ENCODE measurements at regions not wholly inside any gene's neighbourhood (a gene's known extent, or its start where the extent isn't known, plus 50 kb on each side); places are given as distances from the start of the nearest gene placed in this dataset.
A peak's percentile ranks its signal among the peaks of the same experiment; 100 is the strongest.

DNA sequence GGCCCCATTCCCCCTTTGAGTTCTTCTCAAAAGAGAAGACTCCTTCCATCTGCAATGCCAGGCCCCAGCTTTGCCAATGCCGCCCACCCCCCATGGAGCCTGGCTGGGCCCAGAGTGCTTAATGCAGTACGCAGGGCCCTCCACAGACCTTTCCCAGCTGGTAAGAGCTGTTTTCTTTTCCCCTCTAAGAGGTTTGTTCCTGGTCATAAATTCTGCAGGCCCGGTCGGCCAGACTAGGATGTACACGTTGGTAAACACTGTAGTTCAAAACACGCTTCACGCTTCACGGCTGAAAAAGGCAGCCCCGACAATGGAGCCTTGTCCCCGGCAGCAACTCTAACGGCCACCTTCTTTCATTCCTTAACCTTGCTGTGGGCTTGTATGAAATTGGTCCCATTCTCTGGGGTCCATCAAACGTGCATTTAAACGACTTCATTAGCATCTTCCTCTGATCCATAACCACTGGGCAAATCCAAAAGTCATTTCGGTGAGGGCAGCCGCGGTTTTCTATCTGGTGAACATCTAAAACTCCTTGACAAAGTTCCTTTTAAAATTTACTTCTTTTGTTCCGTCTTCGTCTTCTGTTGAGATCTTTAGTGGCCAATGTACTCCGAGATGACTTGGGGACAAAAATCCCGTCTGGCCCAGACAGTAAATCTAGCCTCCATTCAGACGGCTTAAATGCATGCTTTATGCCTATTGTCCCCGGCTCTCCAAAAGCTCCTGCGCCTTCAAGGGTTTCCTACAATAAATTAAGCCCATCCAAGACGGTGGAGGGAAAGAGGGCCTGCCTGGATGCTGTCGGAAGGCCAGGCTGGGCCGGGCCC lies 60.0 kb upstream of the MYEOV start:
- H3K27me3 ChIP-seq (ENCODE audit: control insufficient read depth, insufficient read depth, low read length): no peaks in the 10 kb centered on the region
- ATAC-seq (ENCODE audit: low read depth in 2 of 2) (no peak), DNase-seq (no peak)
- no peak overlapping the region for H3K4me3 Mint-ChIP-seq
- no peaks in the 10 kb centered on the region for H3K4me1 ChIP-seq (ENCODE audit: control insufficient read depth, insufficient read depth, low read length, poor library complexity, severe bottlenecking)
- no peak overlapping the region for H3K4me3 ChIP-seq (ENCODE audit: low read depth, low read length)
- H3K27me3 Mint-ChIP-seq: peaks cover 16% of the 10 kb centered on the region
- no peak overlapping the region for H3K27ac ChIP-seq (ENCODE audit: insufficient read depth, low read length, poor library complexity, severe bottlenecking)
- no peaks in the 10 kb centered on the region for H3K9me3 ChIP-seq (ENCODE audit: control insufficient read depth in 2 of 2, low read length in 2 of 2)
- no peaks in the 10 kb centered on the region for H3K4me1 Mint-ChIP-seq
- no peaks in the 10 kb centered on the region for H3K9me3 Mint-ChIP-seq
- H3K36me3 Mint-ChIP-seq: no peaks in the 10 kb centered on the region
- H3K36me3 ChIP-seq (ENCODE audit: control insufficient read depth, insufficient read depth, low read length): no peaks in the 10 kb centered on the region
- peak overlapping the region in 1 of 3 donors; percentile 37 for H3K27ac Mint-ChIP-seq

DNA sequence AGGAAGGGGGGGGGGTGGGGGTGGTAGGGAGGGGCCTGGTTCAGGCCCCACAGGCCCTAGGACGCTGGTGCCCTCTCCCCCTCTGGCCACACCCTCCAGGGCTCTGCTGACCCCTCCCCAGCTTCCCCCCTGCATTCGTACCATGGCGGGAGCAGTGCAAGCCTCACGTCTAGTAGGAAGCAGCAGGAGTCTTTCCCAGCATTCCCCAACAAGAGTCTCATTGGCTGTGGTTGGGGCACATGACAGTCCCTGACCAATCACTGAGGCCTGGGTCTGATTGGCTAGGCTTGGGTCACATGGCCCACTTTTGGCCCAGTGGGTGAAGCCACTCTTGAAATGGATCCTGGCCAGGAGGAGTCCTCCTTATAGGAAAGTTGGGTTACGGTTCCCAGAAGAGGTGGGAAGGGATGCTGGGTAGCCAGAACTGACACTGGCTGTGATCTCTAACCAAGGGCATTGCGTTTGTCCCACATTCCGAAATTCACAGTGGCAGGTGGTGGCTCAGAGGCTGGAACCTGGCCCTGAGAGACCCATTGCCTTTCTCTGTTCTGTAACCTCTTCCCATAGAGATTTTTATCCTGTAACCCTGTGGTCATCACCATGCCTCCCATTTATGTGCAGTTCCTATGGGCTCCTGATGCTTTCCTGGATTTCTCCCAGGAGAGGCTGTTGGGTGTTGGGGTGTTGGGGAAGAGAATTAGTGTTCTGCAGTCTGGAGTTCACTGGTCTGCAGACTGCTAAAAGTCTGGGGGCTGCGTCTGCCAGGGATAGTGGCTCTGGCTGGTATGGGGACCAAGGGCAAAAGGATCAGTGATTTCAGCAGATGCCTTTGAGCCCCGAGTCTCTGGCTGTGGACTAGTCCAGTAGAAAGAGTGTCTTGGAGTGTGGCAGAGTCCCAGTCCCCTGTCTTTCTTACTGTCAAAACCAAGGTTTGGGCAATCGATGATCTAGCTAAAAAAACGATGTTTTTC lies 58.9 kb upstream of the MYEOV start:
- H3K36me3 Mint-ChIP-seq: no peaks in the 10 kb centered on the region
- no peak for DNase-seq
- Histone ChIP-seq H3K36me3 (ENCODE audit: control insufficient read depth, insufficient read depth, low read length) (no peaks in the 10 kb centered on the region), H3K27ac (ENCODE audit: insufficient read depth, low read length, poor library complexity, severe bottlenecking) (no peak overlapping the region), H3K4me3 (ENCODE audit: low read depth, low read length) (no peak overlapping the region), H3K4me1 (ENCODE audit: control insufficient read depth, insufficient read depth, low read length, poor library complexity, severe bottlenecking) (no peaks in the 10 kb centered on the region), H3K9me3 (ENCODE audit: control insufficient read depth in 2 of 2, low read length in 2 of 2) (no peaks in the 10 kb centered on the region), H3K27me3 (ENCODE audit: control insufficient read depth, insufficient read depth, low read length) (no peaks in the 10 kb centered on the region)
- peaks cover 19% of the 10 kb centered on the region for H3K27me3 Mint-ChIP-seq
- ATAC-seq (ENCODE audit: low read depth in 2 of 2): no peak
- H3K27ac Mint-ChIP-seq: no peak overlapping the region
- H3K4me3 Mint-ChIP-seq: no peak overlapping the region
- no peaks in the 10 kb centered on the region for H3K9me3 Mint-ChIP-seq
- no peaks in the 10 kb centered on the region for H3K4me1 Mint-ChIP-seq

DNA sequence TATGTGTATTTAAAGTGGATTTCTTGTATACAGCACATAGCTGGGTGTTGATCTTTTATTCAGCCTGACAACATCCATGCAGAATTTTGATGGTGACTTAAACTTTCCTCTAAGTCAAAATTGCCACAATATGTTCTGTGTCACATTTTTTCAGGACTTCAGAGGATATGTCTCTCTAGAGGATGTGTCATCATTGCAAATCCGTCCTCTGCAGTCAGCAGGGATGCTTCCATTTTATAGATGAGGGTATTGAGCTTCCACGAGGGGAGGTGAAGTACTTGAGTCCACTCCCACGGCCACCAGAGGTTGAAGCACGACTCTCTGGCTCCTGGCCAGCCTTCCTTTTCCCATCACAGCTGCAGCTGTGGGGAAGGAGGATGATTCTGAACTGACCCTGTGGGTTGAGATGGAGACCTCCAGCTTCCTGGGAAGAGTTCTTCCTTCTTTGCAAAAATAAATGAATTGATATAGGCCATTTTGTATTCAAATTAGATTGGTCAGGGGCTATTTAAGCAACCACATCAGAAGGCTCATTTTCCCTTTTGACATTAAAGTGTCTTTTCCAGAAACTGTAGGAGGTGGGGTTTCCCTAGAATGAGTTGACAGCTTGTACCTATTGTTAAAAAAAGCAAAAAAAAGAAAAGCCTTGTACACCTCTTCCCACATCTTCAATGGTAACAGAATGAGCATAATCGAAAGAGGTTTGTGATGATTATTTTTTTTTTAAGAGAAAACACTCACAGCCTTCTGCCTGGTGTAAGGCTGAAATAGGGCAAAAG lies 55.2 kb upstream of the MYEOV start:
- no peak for ATAC-seq (ENCODE audit: low read depth in 2 of 2)
- H3K9me3 Mint-ChIP-seq: peaks cover 0 to 1% (median 0%) of the 10 kb centered on the region in 7 donors
- no peak overlapping the region for H3K27ac Mint-ChIP-seq

DNA sequence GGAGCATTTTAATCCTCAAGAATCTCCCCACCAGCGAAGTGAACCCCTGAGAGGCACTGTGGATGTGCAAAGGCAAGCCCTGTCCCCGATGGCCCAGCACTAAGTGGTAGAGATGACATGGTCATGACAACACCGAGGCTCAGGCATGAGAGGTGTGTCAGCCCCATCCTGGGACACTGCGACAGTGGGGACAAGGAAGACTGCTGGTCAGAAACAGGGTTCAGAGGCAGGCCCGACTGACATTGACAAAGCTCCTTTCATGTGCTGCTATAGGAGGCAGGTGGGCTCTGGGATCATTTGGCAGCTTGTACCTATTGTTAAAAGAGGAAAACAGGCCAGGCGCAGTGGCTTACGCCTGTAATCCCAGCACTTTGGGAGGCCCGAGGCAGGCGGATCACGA lies 54.3 kb upstream of the MYEOV start:
- no peak overlapping the region for H3K27ac ChIP-seq (ENCODE audit: insufficient read depth, low read length, poor library complexity, severe bottlenecking)
- no peaks in the 10 kb centered on the region for H3K9me3 ChIP-seq (ENCODE audit: control insufficient read depth in 2 of 2, low read length in 2 of 2)
- Mint-ChIP-seq H3K4me1 (peaks cover 0 to 17% (median 8%) of the 10 kb centered on the region in 4 donors), H3K27me3 (peaks cover 19% of the 10 kb centered on the region), H3K4me3 (no peak overlapping the region), H3K27ac (no peak overlapping the region), H3K9me3 (peaks cover 0 to 1% (median 0%) of the 10 kb centered on the region in 7 donors), H3K36me3 (no peaks in the 10 kb centered on the region)
- DNase-seq: no peak
- H3K27me3 ChIP-seq (ENCODE audit: control insufficient read depth, insufficient read depth, low read length): no peaks in the 10 kb centered on the region
- peaks cover 3% of the 10 kb centered on the region for H3K4me1 ChIP-seq (ENCODE audit: control insufficient read depth, insufficient read depth, low read length, poor library complexity, severe bottlenecking)
- no peak overlapping the region for H3K4me3 ChIP-seq (ENCODE audit: low read depth, low read length)
- no peak for ATAC-seq (ENCODE audit: low read depth in 2 of 2)
- H3K36me3 ChIP-seq (ENCODE audit: control insufficient read depth, insufficient read depth, low read length): no peaks in the 10 kb centered on the region

More for the DNA sequence above, 55.2 kb upstream of the MYEOV start:
- Histone ChIP-seq H3K27me3 (ENCODE audit: control insufficient read depth, insufficient read depth, low read length) (no peaks in the 10 kb centered on the region), H3K4me3 (ENCODE audit: low read depth, low read length) (no peak overlapping the region), H3K4me1 (ENCODE audit: control insufficient read depth, insufficient read depth, low read length, poor library complexity, severe bottlenecking) (peaks cover 3% of the 10 kb centered on the region), H3K9me3 (ENCODE audit: control insufficient read depth in 2 of 2, low read length in 2 of 2) (no peaks in the 10 kb centered on the region), H3K27ac (ENCODE audit: insufficient read depth, low read length, poor library complexity, severe bottlenecking) (no peak overlapping the region), H3K36me3 (ENCODE audit: control insufficient read depth, insufficient read depth, low read length) (no peaks in the 10 kb centered on the region)
- Mint-ChIP-seq H3K36me3 (no peaks in the 10 kb centered on the region), H3K4me3 (no peak overlapping the region), H3K27me3 (peaks cover 19% of the 10 kb centered on the region), H3K4me1 (peaks cover 0 to 17% (median 8%) of the 10 kb centered on the region in 4 donors)
- peak in 1 of 3 donors; percentile 4 for DNase-seq

DNA sequence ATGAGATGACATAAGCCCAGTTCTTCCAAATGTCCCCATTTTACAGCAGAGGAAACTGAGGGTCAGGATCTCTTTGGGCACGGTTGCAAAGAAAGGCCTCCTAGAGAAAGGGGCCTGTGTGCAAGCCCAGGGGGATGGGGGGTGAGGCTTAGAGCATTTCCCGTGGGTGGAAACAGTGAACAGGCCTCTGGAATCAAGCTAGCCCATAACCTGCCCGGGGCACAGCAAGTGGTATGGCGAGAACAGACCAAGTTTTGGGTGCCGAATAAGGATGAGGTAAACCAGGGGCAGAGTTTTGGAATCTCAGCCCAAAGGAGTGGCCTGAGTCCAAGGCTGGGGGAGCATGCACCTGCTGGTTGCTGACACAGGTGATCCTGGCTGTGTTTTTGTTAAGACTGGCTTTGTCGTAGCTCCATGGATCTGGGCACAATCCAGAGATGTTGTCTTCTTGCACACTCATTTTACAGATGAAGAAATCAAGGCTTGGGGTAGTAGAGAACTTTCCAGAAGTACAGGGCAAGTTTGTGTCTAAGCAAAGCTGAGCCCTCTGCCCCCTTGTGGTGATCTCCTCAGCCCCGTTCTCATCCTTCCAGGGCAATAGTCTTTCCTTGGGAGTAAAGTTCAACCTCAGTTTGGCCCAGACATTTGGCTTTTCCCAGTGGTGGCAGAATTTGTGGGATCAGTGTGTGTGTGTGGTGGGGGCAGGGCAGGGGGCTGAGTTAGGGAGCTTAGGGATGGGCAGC lies 53.5 kb upstream of the MYEOV start:
- H3K4me3 Mint-ChIP-seq: no peak overlapping the region

DNA sequence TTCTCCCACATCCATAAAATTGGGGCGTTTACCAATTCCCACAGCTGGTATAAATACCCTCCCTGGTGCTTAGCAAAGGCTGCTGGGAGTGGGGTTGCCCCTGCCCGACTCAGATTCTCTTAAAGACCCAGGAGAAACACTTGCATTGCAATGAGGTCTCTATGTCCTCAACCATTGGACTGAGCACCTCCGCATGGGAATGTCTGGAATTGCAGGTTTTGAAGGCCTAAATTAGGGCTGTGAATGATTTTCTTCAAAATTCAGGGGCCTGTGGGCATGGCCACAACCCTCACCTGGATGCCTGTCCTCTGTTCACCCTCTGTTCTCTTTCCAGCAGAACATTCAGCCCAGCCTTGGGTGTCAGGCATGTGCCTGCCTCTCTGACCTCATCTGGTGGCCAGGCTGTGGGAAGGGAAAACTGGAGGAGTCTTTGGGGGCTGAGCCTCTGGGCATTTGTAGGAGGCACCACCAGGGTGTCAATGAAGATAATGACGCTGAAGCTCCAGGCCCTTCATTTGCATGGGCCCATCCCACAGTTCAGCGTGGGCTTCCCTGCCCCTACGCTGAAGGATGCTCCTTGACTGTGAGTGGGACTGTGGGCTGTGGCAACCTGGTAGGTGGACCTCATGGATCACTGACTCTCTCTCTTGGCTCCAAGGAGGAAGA lies 52.7 kb upstream of the MYEOV start:
- peaks cover 0 to 19% (median 8%) of the 10 kb centered on the region in 4 donors for H3K4me1 Mint-ChIP-seq
- Histone ChIP-seq H3K36me3 (ENCODE audit: control insufficient read depth, insufficient read depth, low read length) (no peaks in the 10 kb centered on the region), H3K27ac (ENCODE audit: insufficient read depth, low read length, poor library complexity, severe bottlenecking) (no peak overlapping the region), H3K4me1 (ENCODE audit: control insufficient read depth, insufficient read depth, low read length, poor library complexity, severe bottlenecking) (peaks cover 3% of the 10 kb centered on the region), H3K9me3 (ENCODE audit: control insufficient read depth in 2 of 2, low read length in 2 of 2) (no peaks in the 10 kb centered on the region), H3K27me3 (ENCODE audit: control insufficient read depth, insufficient read depth, low read length) (no peaks in the 10 kb centered on the region), H3K4me3 (ENCODE audit: low read depth, low read length) (no peak overlapping the region)
- DNase-seq (no peak), ATAC-seq (ENCODE audit: low read depth in 2 of 2) (no peak)
- peaks cover 0 to 2% (median 0%) of the 10 kb centered on the region in 7 donors for H3K9me3 Mint-ChIP-seq
- peaks cover 3% of the 10 kb centered on the region for H3K36me3 Mint-ChIP-seq
- peaks cover 22% of the 10 kb centered on the region for H3K27me3 Mint-ChIP-seq
- no peak overlapping the region for H3K4me3 Mint-ChIP-seq
- no peak overlapping the region for H3K27ac Mint-ChIP-seq

More for the DNA sequence above, 53.5 kb upstream of the MYEOV start:
- no peaks in the 10 kb centered on the region for H3K36me3 Mint-ChIP-seq
- no peaks in the 10 kb centered on the region for H3K36me3 ChIP-seq (ENCODE audit: control insufficient read depth, insufficient read depth, low read length)
- DNase-seq (peak in 1 of 3 donors; percentile 26), ATAC-seq (ENCODE audit: low read depth in 2 of 2) (no peak)
- H3K27ac Mint-ChIP-seq: no peak overlapping the region
- peaks cover 0 to 17% (median 8%) of the 10 kb centered on the region in 4 donors for H3K4me1 Mint-ChIP-seq
- peaks cover 19% of the 10 kb centered on the region for H3K27me3 Mint-ChIP-seq
- H3K4me3 ChIP-seq (ENCODE audit: low read depth, low read length): no peak overlapping the region
- H3K4me1 ChIP-seq (ENCODE audit: control insufficient read depth, insufficient read depth, low read length, poor library complexity, severe bottlenecking): peaks cover 3% of the 10 kb centered on the region
- peaks cover 0 to 1% (median 0%) of the 10 kb centered on the region in 7 donors for H3K9me3 Mint-ChIP-seq
- H3K9me3 ChIP-seq (ENCODE audit: control insufficient read depth in 2 of 2, low read length in 2 of 2): no peaks in the 10 kb centered on the region
- no peaks in the 10 kb centered on the region for H3K27me3 ChIP-seq (ENCODE audit: control insufficient read depth, insufficient read depth, low read length)
- H3K27ac ChIP-seq (ENCODE audit: insufficient read depth, low read length, poor library complexity, severe bottlenecking): no peak overlapping the region
